T-helper 2 cell treated with Interferon-gamma antibody and Interleukin-4, amounts not matched to agents 5 μg/mL and 100 μg/mL, for 36 hours (primary cell): ENCODE measurements at regions not wholly inside any gene's neighbourhood (a gene's known extent, or its start where the extent isn't known, plus 50 kb on each side); places are given as distances from the start of the nearest gene placed in this dataset.

Experiments
- DNase-seq: peaks from one replicate; pipeline ENCODE4 v3.0.0; 2021; ENCODE audit warnings: low spot score
- H3K27ac Mint-ChIP-seq: one replicate; pipeline ENCODE4 v1.8.0; 2021; ENCODE audit warnings: mild to moderate bottlenecking, mixed read lengths
- H3K27me3 Mint-ChIP-seq: one replicate; pipeline ENCODE4 v1.8.0; 2021; ENCODE audit warnings: low read depth, mixed read lengths
- H3K36me3 Mint-ChIP-seq: one replicate; pipeline ENCODE4 v1.8.0; 2021; ENCODE audit warnings: low read depth, mixed read lengths
- H3K4me1 Mint-ChIP-seq: one replicate; pipeline ENCODE4 v1.8.0; 2021; ENCODE audit warnings: low read depth, mixed read lengths
- H3K4me3 Mint-ChIP-seq: one replicate; pipeline ENCODE4 v1.8.0; 2022; ENCODE audit warnings: mild to moderate bottlenecking, moderate library complexity, mixed read lengths
- H3K9me3 Mint-ChIP-seq: one replicate; pipeline ENCODE4 v1.8.0; 2021; ENCODE audit warnings: mixed read lengths

- Mint-ChIP-seq H3K36me3 (peaks cover 5% of the 10 kb centered on the region), H3K27me3 (peaks cover 20% of the 10 kb centered on the region), H3K27ac (no peak overlapping the region), H3K4me3 (no peak overlapping the region), H3K4me1 (peaks cover 8% of the 10 kb centered on the region), H3K9me3 (no peaks in the 10 kb centered on the region)
- no peak for DNase-seq
Observed at GRCh38 chr9:96029722-96030530, 154.4 kb downstream of the ERCC6L2 start.

- Mint-ChIP-seq H3K27ac (no peak overlapping the region), H3K4me1 (peaks cover 29% of the 10 kb centered on the region), H3K36me3 (peaks cover 5% of the 10 kb centered on the region), H3K9me3 (no peaks in the 10 kb centered on the region), H3K27me3 (peaks cover 23% of the 10 kb centered on the region), H3K4me3 (peak overlapping the region; percentile 15)
- DNase-seq = no peak
Observed at GRCh38 chr9:96027251-96028131, 152.0 kb downstream of the ERCC6L2 start.

GRCh38 chr9:96026655-96027213 is 151.2 kb downstream of the ERCC6L2 start:
- Mint-ChIP-seq H3K9me3 (no peaks in the 10 kb centered on the region), H3K27me3 (peaks cover 23% of the 10 kb centered on the region), H3K36me3 (peaks cover 5% of the 10 kb centered on the region), H3K27ac (peak overlapping the region; percentile 64), H3K4me1 (peaks cover 34% of the 10 kb centered on the region), H3K4me3 (peak overlapping the region; percentile 15)
- DNase-seq = no peak

GRCh38 chr9:96025995-96026602 is 150.6 kb downstream of the ERCC6L2 start:
- Mint-ChIP-seq H3K36me3 (peaks cover 5% of the 10 kb centered on the region), H3K4me3 (no peak overlapping the region), H3K4me1 (peaks cover 34% of the 10 kb centered on the region), H3K27me3 (peaks cover 24% of the 10 kb centered on the region), H3K27ac (peak overlapping the region; percentile 42), H3K9me3 (no peaks in the 10 kb centered on the region)
- DNase-seq = no peak

- peaks cover 10% of the 10 kb centered on the region for H3K36me3 Mint-ChIP-seq
Observed at GRCh38 chr9:96023486-96023885, 148.0 kb downstream of the ERCC6L2 start.

GRCh38 chr9:96022445-96023051 is 147.1 kb downstream of the ERCC6L2 start:
- DNase-seq = peak; percentile 56
- Mint-ChIP-seq H3K4me3 (peak overlapping the region; percentile 83), H3K27me3 (peaks cover 7% of the 10 kb centered on the region), H3K36me3 (peaks cover 8% of the 10 kb centered on the region), H3K27ac (peak overlapping the region; percentile 93), H3K4me1 (peaks cover 56% of the 10 kb centered on the region), H3K9me3 (no peaks in the 10 kb centered on the region)

More at GRCh38 chr9:96023486-96023885, 148.0 kb downstream of the ERCC6L2 start:
- peaks cover 15% of the 10 kb centered on the region for H3K27me3 Mint-ChIP-seq
- H3K4me3 Mint-ChIP-seq = peak overlapping the region; percentile 83
- peak overlapping the region; percentile 93 for H3K27ac Mint-ChIP-seq
- no peaks in the 10 kb centered on the region for H3K9me3 Mint-ChIP-seq
- no peak for DNase-seq
- peaks cover 50% of the 10 kb centered on the region for H3K4me1 Mint-ChIP-seq

- Mint-ChIP-seq H3K36me3 (peaks cover 10% of the 10 kb centered on the region), H3K4me1 (peaks cover 62% of the 10 kb centered on the region), H3K4me3 (peak overlapping the region; percentile 84), H3K27me3 (peaks cover 7% of the 10 kb centered on the region), H3K9me3 (no peaks in the 10 kb centered on the region), H3K27ac (peak overlapping the region; percentile 94)
- no peak for DNase-seq
Observed at GRCh38 chr9:96021551-96022444, 146.3 kb downstream of the ERCC6L2 start.

GRCh38 chr9:96020792-96021550 is 145.5 kb downstream of the ERCC6L2 start:
- peaks cover 4% of the 10 kb centered on the region for H3K27me3 Mint-ChIP-seq
- H3K4me1 Mint-ChIP-seq = peaks cover 66% of the 10 kb centered on the region
- peak; percentile 54 for DNase-seq
- H3K27ac Mint-ChIP-seq = peak overlapping the region; percentile 94
- H3K4me3 Mint-ChIP-seq = peak overlapping the region; percentile 84
- no peaks in the 10 kb centered on the region for H3K9me3 Mint-ChIP-seq
- peaks cover 11% of the 10 kb centered on the region for H3K36me3 Mint-ChIP-seq

- DNase-seq = no peak
- no peaks in the 10 kb centered on the region for H3K9me3 Mint-ChIP-seq
- peak overlapping the region; percentile 84 for H3K4me3 Mint-ChIP-seq
- H3K36me3 Mint-ChIP-seq = peaks cover 9% of the 10 kb centered on the region
- H3K27me3 Mint-ChIP-seq = peaks cover 4% of the 10 kb centered on the region
- H3K27ac Mint-ChIP-seq = peak overlapping the region; percentile 85
- H3K4me1 Mint-ChIP-seq = peaks cover 67% of the 10 kb centered on the region
Observed at GRCh38 chr9:96020300-96020791, 144.9 kb downstream of the ERCC6L2 start.
